ENCODE measurements at regions not wholly inside any gene's neighbourhood (a gene's known extent, or its start where the extent isn't known, plus 50 kb on each side); places are given as distances from the start of the nearest gene placed in this dataset.

DNA sequence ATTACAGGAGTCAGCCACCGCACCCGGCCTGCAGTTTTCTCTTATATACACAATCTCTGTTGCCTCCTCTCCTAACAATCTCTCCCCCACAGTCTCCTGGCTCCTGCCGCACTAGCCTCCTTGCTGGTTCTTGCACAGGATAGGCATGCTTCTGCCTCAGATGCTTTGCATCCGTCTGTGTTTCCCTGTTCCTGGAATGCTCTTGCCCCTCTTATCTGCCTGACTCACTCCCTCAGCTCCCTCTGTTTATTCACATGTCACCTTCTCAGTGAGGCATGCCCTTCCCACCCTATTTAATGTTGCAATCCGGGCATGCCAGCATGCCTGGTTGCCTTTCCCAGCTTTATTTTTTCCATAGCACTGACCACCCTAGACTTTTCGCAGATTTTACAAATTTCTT lies 161.9 kb downstream of the PHF8 start:
- TF ChIP-seq JUN (IDR thresholded peaks at IDR 0.05) (no peak), EP300 (IDR thresholded peaks at IDR 0.05) (no peak), RAD21 (conservative IDR thresholded peaks at IDR 0.05 in 1 of 2, IDR thresholded peaks at IDR 0.05 in 1 of 2) (no peak), CHD2 (IDR thresholded peaks at IDR 0.05; ENCODE audit: low read length, partially characterized antibody) (no peak), POLR2A (IDR thresholded peaks at IDR 0.05; ENCODE audit: low read length) (no peak)
- TF ChIP-seq, protein P1, sequence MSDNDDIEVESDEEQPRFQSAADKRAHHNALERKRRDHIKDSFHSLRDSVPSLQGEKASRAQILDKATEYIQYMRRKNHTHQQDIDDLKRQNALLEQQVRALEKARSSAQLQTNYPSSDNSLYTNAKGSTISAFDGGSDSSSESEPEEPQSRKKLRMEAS (IDR thresholded peaks at IDR 0.05): no peak
- TF ChIP-seq, protein P2, sequence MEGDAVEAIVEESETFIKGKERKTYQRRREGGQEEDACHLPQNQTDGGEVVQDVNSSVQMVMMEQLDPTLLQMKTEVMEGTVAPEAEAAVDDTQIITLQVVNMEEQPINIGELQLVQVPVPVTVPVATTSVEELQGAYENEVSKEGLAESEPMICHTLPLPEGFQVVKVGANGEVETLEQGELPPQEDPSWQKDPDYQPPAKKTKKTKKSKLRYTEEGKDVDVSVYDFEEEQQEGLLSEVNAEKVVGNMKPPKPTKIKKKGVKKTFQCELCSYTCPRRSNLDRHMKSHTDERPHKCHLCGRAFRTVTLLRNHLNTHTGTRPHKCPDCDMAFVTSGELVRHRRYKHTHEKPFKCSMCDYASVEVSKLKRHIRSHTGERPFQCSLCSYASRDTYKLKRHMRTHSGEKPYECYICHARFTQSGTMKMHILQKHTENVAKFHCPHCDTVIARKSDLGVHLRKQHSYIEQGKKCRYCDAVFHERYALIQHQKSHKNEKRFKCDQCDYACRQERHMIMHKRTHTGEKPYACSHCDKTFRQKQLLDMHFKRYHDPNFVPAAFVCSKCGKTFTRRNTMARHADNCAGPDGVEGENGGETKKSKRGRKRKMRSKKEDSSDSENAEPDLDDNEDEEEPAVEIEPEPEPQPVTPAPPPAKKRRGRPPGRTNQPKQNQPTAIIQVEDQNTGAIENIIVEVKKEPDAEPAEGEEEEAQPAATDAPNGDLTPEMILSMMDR (IDR thresholded peaks at IDR 0.05): no peak
